Vagina (tissue), 2 donors: ENCODE measurements at regions not wholly inside any gene's neighbourhood (a gene's known extent, or its start where the extent isn't known, plus 50 kb on each side); places are given as distances from the start of the nearest gene placed in this dataset.

Experiments
- CTCF ChIP-seq, 3 experiments: fragments of 450-650 bp in 2 of 3; fragments of 200-600 bp in 1 of 3; sonication (generic) in 1 of 3; IDR thresholded peaks; one replicate each; pipeline ENCODE4 v1.5.1; 2017 to 2019; ENCODE audit warnings: antibody characterized with exemption in 3 of 3, mild to moderate bottlenecking in 2 of 3, moderate library complexity in 2 of 3
- POLR2AphosphoS5 ChIP-seq, 2 donors: sonication (generic); formaldehyde crosslinking; IDR thresholded peaks; one replicate each; pipeline ENCODE4 v1.9.0; 2017; ENCODE audit warnings: antibody characterized with exemption in 2 of 2, mild to moderate bottlenecking in 2 of 2, low read depth in 1 of 2; ENCODE audit not compliant: insufficient read depth in 1 of 2

DNA sequence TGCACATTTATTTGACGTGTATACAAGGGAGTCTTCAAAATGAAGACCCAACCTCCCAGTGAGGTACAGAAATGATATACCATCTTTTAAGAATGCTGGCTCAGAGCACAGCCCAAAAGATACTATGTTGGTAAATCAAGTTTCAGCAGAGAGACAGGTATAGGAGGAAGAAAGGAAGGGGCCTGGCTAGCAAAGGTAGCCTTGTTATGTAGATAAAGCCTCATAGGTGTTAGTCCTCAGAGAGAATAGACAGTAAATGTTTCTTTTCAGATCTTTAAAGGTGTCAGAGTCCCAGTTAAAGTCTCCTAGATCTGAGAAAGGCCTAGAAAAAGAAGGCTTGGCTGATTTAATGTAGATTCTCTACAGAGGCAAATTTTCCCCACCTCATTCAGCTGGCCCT is 213.8 kb downstream of the SI start:
- no peak for TF ChIP-seq CTCF (IDR thresholded peaks at IDR 0.05)
- no peak for TF ChIP-seq POLR2AphosphoS5 (IDR thresholded peaks at IDR 0.05; ENCODE audit: insufficient read depth in 1 of 2, low read depth in 1 of 2)
